Activated CD8-positive, alpha-beta memory T cell treated with anti-CD3 and anti-CD28 coated beads for 24 hours (primary cell): ENCODE measurements at regions not wholly inside any gene's neighbourhood (a gene's known extent, or its start where the extent isn't known, plus 50 kb on each side); places are given as distances from the start of the nearest gene placed in this dataset.

Experiments
- DNase-seq: peaks from one replicate; pipeline ENCODE4 v3.0.0-alpha.2; 2020

GRCh38 chr10:130570074-130570473 lies 433.9 kb downstream of the GLRX3 start:
- no peak for DNase-seq

GRCh38 chr10:130571674-130572073 lies 435.5 kb downstream of the GLRX3 start:
- no peak for DNase-seq

- no peak for DNase-seq
These were observed 437.3 kb downstream of the GLRX3 start for GRCh38 chr10:130573446-130573845.

- no peak for DNase-seq
These were observed 439.6 kb downstream of the GLRX3 start for GRCh38 chr10:130575756-130576285.

GRCh38 chr10:130576427-130576826 lies 440.2 kb downstream of the GLRX3 start:
- no peak for DNase-seq

GRCh38 chr10:130577039-130577438 lies 440.8 kb downstream of the GLRX3 start:
- no peak for DNase-seq

- no peak for DNase-seq
These were observed 442.5 kb downstream of the GLRX3 start for GRCh38 chr10:130578532-130579289.

GRCh38 chr10:130579913-130580312 lies 443.7 kb downstream of the GLRX3 start:
- no peak for DNase-seq

GRCh38 chr10:130580975-130581374 lies 444.8 kb downstream of the GLRX3 start:
- no peak for DNase-seq

- no peak for DNase-seq
These were observed 451.5 kb downstream of the GLRX3 start for GRCh38 chr10:130587718-130588117.

- DNase-seq: no peak
These were observed 469.8 kb downstream of the GLRX3 start for GRCh38 chr10:130606001-130606405.

- DNase-seq: no peak
These were observed 471.2 kb downstream of the GLRX3 start for GRCh38 chr10:130607366-130607765.

GRCh38 chr10:130611239-130611638 lies 475.0 kb downstream of the GLRX3 start:
- no peak for DNase-seq

GRCh38 chr10:130615457-130615856 lies 479.3 kb downstream of the GLRX3 start:
- no peak for DNase-seq

- DNase-seq: no peak
These were observed 481.8 kb downstream of the GLRX3 start for GRCh38 chr10:130617985-130618384.

- no peak for DNase-seq
These were observed 482.5 kb downstream of the GLRX3 start for GRCh38 chr10:130618647-130619046.

GRCh38 chr10:130621231-130621775 lies 485.1 kb downstream of the GLRX3 start:
- no peak for DNase-seq

GRCh38 chr10:130623680-130624267 lies 487.6 kb downstream of the GLRX3 start:
- no peak for DNase-seq

GRCh38 chr10:130627346-130628045 lies 491.3 kb downstream of the GLRX3 start:
- no peak for DNase-seq

- no peak for DNase-seq
These were observed 493.9 kb downstream of the GLRX3 start for GRCh38 chr10:130630135-130630534.

- DNase-seq: no peak
These were observed 495.2 kb downstream of the GLRX3 start for GRCh38 chr10:130631142-130632096.

- no peak for DNase-seq
These were observed 498.6 kb downstream of the GLRX3 start for GRCh38 chr10:130634816-130635215.
